ENCODE measurements at regions not wholly inside any gene's neighbourhood (a gene's known extent, or its start where the extent isn't known, plus 50 kb on each side); places are given as distances from the start of the nearest gene placed in this dataset.

- ChIA-PET POLR2A (no interaction called here), CTCF (interaction anchor here (0.7 kb wide), 1 partner anchor 498 kb away, joined by 3 read pairs; no protein-coding TSS in a partner anchor)
- no peaks in the 10 kb centered on the region for H3K36me3 ChIP-seq (ENCODE audit: control insufficient read depth, insufficient read depth, low read length)
- DNase-seq (ENCODE audit: low read depth), result no peak
- no peak for TF ChIP-seq CTCF (IDR thresholded peaks at IDR 0.05; ENCODE audit: insufficient read depth, low read depth, low read length)
- no peak overlapping the region for H3K4me3 ChIP-seq (ENCODE audit: low read depth, low read length)
- H3K27me3 ChIP-seq (ENCODE audit: control insufficient read depth, insufficient read depth, low read length), result no peaks in the 10 kb centered on the region
Measured at GRCh38 chr4:56220261-56220660, 167.0 kb downstream of the AASDH start.

- H3K27me3 ChIP-seq (ENCODE audit: control insufficient read depth, insufficient read depth, low read length), result no peaks in the 10 kb centered on the region
- POLR2A ChIA-PET, result no interaction called here
- no peak for DNase-seq (ENCODE audit: low read depth)
- TF ChIP-seq CTCF (IDR thresholded peaks at IDR 0.05; ENCODE audit: insufficient read depth, low read depth, low read length), result no peak
- H3K4me3 ChIP-seq (ENCODE audit: low read depth, low read length), result no peak overlapping the region
- no peaks in the 10 kb centered on the region for H3K36me3 ChIP-seq (ENCODE audit: control insufficient read depth, insufficient read depth, low read length)
- CTCF ChIA-PET, result interaction anchor here (0.7 kb wide), 1 partner anchor 497 kb away, joined by 3 read pairs; no protein-coding TSS in a partner anchor
Measured at GRCh38 chr4:56219447-56219846, 167.8 kb downstream of the AASDH start.

GRCh38 chr4:56218230-56218895, 168.9 kb downstream of the AASDH start:
- ChIA-PET CTCF (no interaction called here), POLR2A (no interaction called here)
- no peak for TF ChIP-seq CTCF (IDR thresholded peaks at IDR 0.05; ENCODE audit: insufficient read depth, low read depth, low read length)
- Histone ChIP-seq H3K36me3 (ENCODE audit: control insufficient read depth, insufficient read depth, low read length) (no peaks in the 10 kb centered on the region), H3K4me3 (ENCODE audit: low read depth, low read length) (no peak overlapping the region), H3K27me3 (ENCODE audit: control insufficient read depth, insufficient read depth, low read length) (no peaks in the 10 kb centered on the region)
- no peak for DNase-seq (ENCODE audit: low read depth)

GRCh38 chr4:56217343-56217890, 169.9 kb downstream of the AASDH start:
- DNase-seq (ENCODE audit: low read depth), result no peak
- ChIA-PET POLR2A (no interaction called here), CTCF (no interaction called here)
- TF ChIP-seq CTCF (IDR thresholded peaks at IDR 0.05; ENCODE audit: insufficient read depth, low read depth, low read length), result no peak
- no peaks in the 10 kb centered on the region for H3K36me3 ChIP-seq (ENCODE audit: control insufficient read depth, insufficient read depth, low read length)
- no peak overlapping the region for H3K4me3 ChIP-seq (ENCODE audit: low read depth, low read length)
- no peaks in the 10 kb centered on the region for H3K27me3 ChIP-seq (ENCODE audit: control insufficient read depth, insufficient read depth, low read length)

GRCh38 chr4:56215901-56216300, 171.4 kb downstream of the AASDH start:
- H3K27me3 ChIP-seq (ENCODE audit: control insufficient read depth, insufficient read depth, low read length), result no peaks in the 10 kb centered on the region
- H3K36me3 ChIP-seq (ENCODE audit: control insufficient read depth, insufficient read depth, low read length), result no peaks in the 10 kb centered on the region
- no peak for DNase-seq (ENCODE audit: low read depth)
- TF ChIP-seq CTCF (IDR thresholded peaks at IDR 0.05; ENCODE audit: insufficient read depth, low read depth, low read length), result no peak
- no peak overlapping the region for H3K4me3 ChIP-seq (ENCODE audit: low read depth, low read length)
- CTCF ChIA-PET, result no interaction called here
- POLR2A ChIA-PET, result interaction anchor here (0.6 kb wide), 1 partner anchor 404 kb away, joined by 9 read pairs; no protein-coding TSS in a partner anchor

Data from BJ (cell line).